HCT116 (cell line): ENCODE measurements at regions not wholly inside any gene's neighbourhood (a gene's known extent, or its start where the extent isn't known, plus 50 kb on each side); places are given as distances from the start of the nearest gene placed in this dataset.

Experiments
- ATAC-seq: fragments of 200-7000 bp; cut with Tn5 transposase; 2 replicates; pipeline ENCODE4 v1.9.1; 2020; ENCODE audit warnings: mild to moderate bottlenecking, moderate library complexity
- BruUV-seq: library from RNA; stranded (reverse); fragments of 400-500 nt; replicated peaks from 2 replicates; lab custom pipeline; 2021; lab: Mats Ljungman, UMichigan
- CTCF ChIA-PET: fragments of 300-600 bp; sonication (Branson Sonifier 250); formaldehyde crosslinking; loops from one replicate; lab custom pipeline; 2021; ENCODE audit warnings: antibody characterized with exemption; lab: Charles Lee
- POLR2A ChIA-PET: fragments of 300-600, 350-600 bp; sonication (Branson Sonifier 250); formaldehyde crosslinking; loops from one replicate; lab custom pipeline; 2021; ENCODE audit warnings: antibody characterized with exemption; lab: Charles Lee
- RAD21 ChIA-PET, 2 experiments: fragments of 300-600 bp; sonication (Branson Sonifier 250); formaldehyde crosslinking; loops; one replicate each; lab custom pipeline; 2023; ENCODE audit warnings: low total read pairs in 2 of 2; ENCODE audit not compliant: uncharacterized antibody in 2 of 2, unreplicated experiment in 2 of 2, low non-redundant PET in 1 of 2; lab: Charles Lee
- DNase-seq: peaks from one replicate; pipeline ENCODE4 v3.0.0-alpha.2; 2010; ENCODE audit warnings: low read depth, low spot score
- H2AFZ ChIP-seq: fragments of 200-600 bp; shearing (Covaris generic), sonication (generic); 2 replicates; pipeline ENCODE4 v1.6.1; 2017; ENCODE audit warnings: low read depth, mixed run types, mixed read lengths, antibody characterized with exemption, low read length; ENCODE audit not compliant: poor library complexity, severe bottlenecking
- H3K27ac ChIP-seq: 2 replicates; pipeline ENCODE4 v1.5.1; 2012; ENCODE audit warnings: low read depth, low read length
- H3K27me3 ChIP-seq: fragments of 200-600 bp; sonication (generic); 2 replicates; pipeline ENCODE4 v1.6.1; 2016; ENCODE audit warnings: mixed run types, low read length, mixed read lengths; ENCODE audit not compliant: insufficient read depth
- H3K36me3 ChIP-seq, 2 experiments: fragments of 200-500 bp in 1 of 2; fragments of 200-600 bp in 1 of 2; sonication (Bioruptor generic) in 1 of 2; sonication (generic) in 1 of 2; 2 replicates each; pipeline versions ENCODE4 v1.5.1 to v1.6.1; 2014 to 2016; ENCODE audit warnings: low read length in 2 of 2, inconsistent platforms in 1 of 2, mixed read lengths in 1 of 2, mixed run types in 1 of 2; ENCODE audit not compliant: insufficient read depth in 2 of 2, control insufficient read depth in 1 of 2
- H3K4me1 ChIP-seq, 2 experiments: fragments of 200-600 bp in 1 of 2; sonication (generic) in 1 of 2; 2 replicates each; pipeline versions ENCODE4 v1.5.1 to v1.6.1; 2012 to 2017; ENCODE audit warnings: low read length in 2 of 2, inconsistent platforms in 1 of 2, mild to moderate bottlenecking in 1 of 2, mixed read lengths in 1 of 2, mixed run types in 1 of 2, moderate library complexity in 1 of 2; ENCODE audit not compliant: insufficient read depth in 2 of 2, control insufficient read depth in 1 of 2
- H3K4me2 ChIP-seq: fragments of 200-600 bp; sonication (generic); 2 replicates; pipeline ENCODE4 v1.6.1; 2017; ENCODE audit warnings: mixed run types, low read length, mixed read lengths
- H3K4me3 ChIP-seq, 2 experiments: fragments of 200-600 bp in 1 of 2; sonication (generic) in 1 of 2; replicated peaks in 1 of 2; 2 replicates each; pipeline ENCODE4 v1.5.1; 2011 to 2016; ENCODE audit warnings: low read length in 2 of 2, control low read depth in 1 of 2, low read depth in 1 of 2, mild to moderate bottlenecking in 1 of 2, mixed read lengths in 1 of 2, mixed run types in 1 of 2
- H3K79me2 ChIP-seq: fragments of 200-600 bp; sonication (generic); 2 replicates; pipeline ENCODE4 v1.6.1; 2017; ENCODE audit warnings: mild to moderate bottlenecking, mixed run types, low read length, moderate library complexity, mixed read lengths; ENCODE audit not compliant: insufficient read depth
- H3K9ac ChIP-seq: fragments of 200-600 bp; sonication (generic); 2 replicates; pipeline ENCODE4 v1.6.1; 2016; ENCODE audit warnings: low read length, mixed read lengths
- H3K9me2 ChIP-seq: fragments of 200-600 bp; sonication (generic), shearing (Covaris generic); 2 replicates; pipeline ENCODE4 v1.6.1; 2017; ENCODE audit warnings: mixed run types, mild to moderate bottlenecking, moderate library complexity; ENCODE audit not compliant: insufficient read depth
- H3K9me3 ChIP-seq, 2 experiments: fragments of 200-500 bp in 1 of 2; fragments of 200-600 bp in 1 of 2; sonication (Bioruptor generic) in 1 of 2; sonication (generic) in 1 of 2; 2 replicates each; pipeline ENCODE4 v1.6.1; 2014 to 2017; ENCODE audit warnings: low read length in 2 of 2, mixed read lengths in 2 of 2, inconsistent platforms in 1 of 2, low read depth in 1 of 2, mild to moderate bottlenecking in 1 of 2, mixed run types in 1 of 2, moderate library complexity in 1 of 2; ENCODE audit not compliant: control insufficient read depth in 1 of 2, insufficient read depth in 1 of 2
- H4K20me1 ChIP-seq: fragments of 200-600 bp; sonication (generic), shearing (Covaris generic); 2 replicates; pipeline ENCODE4 v1.6.1; 2017; ENCODE audit warnings: mixed run types, mild to moderate bottlenecking, moderate library complexity; ENCODE audit not compliant: insufficient read depth
- CEBPB ChIP-seq: IDR thresholded peaks from 2 replicates; pipeline ENCODE4 v1.6.1; 2012; ENCODE audit warnings: low read depth
- EGR1 ChIP-seq: IDR thresholded peaks from 2 replicates; pipeline ENCODE4 v1.6.1; 2012; ENCODE audit warnings: low read depth
- ELF1 ChIP-seq: IDR thresholded peaks from 2 replicates; pipeline ENCODE4 v1.6.1; 2012; ENCODE audit warnings: low read depth, borderline replicate concordance
- FOSL1 ChIP-seq: IDR thresholded peaks from 2 replicates; pipeline ENCODE4 v1.6.1; 2012; ENCODE audit warnings: low read depth
- RAD21 ChIP-seq: IDR thresholded peaks from 2 replicates; pipeline ENCODE4 v1.6.1; 2012; ENCODE audit warnings: low read depth, mild to moderate bottlenecking
- SIN3A ChIP-seq: IDR thresholded peaks from 2 replicates; pipeline ENCODE4 v1.6.1; 2012; ENCODE audit warnings: low read depth
- SP1 ChIP-seq: IDR thresholded peaks from 2 replicates; pipeline ENCODE4 v1.6.1; 2012; ENCODE audit warnings: low read depth
- TCF7L2 ChIP-seq: IDR thresholded peaks from 2 replicates; pipeline ENCODE4 v1.7.0; 2011; ENCODE audit warnings: borderline replicate concordance, inconsistent platforms; ENCODE audit not compliant: insufficient read depth, insufficient read length; ENCODE audit errors: extremely low read depth
- YY1 ChIP-seq: IDR thresholded peaks from 2 replicates; pipeline ENCODE4 v1.6.1; 2011; ENCODE audit warnings: low read length, low read depth, moderate library complexity, mild to moderate bottlenecking; ENCODE audit not compliant: insufficient replicate concordance; ENCODE audit errors: extremely low read depth
- intact Hi-C: fragments of 100-400 bp; cut with micrococcal nuclease; formaldehyde crosslinking; loops from 2 replicates; pipeline ENCODE4 v1.10.0; 2022
- TF ChIP-seq, protein P1 (sequence below): IDR thresholded peaks from 2 replicates; pipeline ENCODE4 v1.6.1; 2011; ENCODE audit warnings: mild to moderate bottlenecking, low read length, moderate library complexity; ENCODE audit not compliant: insufficient replicate concordance; ENCODE audit errors: extremely low read depth
- TF ChIP-seq, protein P2 (sequence below): IDR thresholded peaks from 2 replicates; pipeline ENCODE4 v1.6.1; 2012
- TF ChIP-seq, protein P3 (sequence below), 3 experiments: fragments of 200-600 bp in 1 of 3; sonication (generic) in 1 of 3; IDR thresholded peaks in 2 of 3; conservative IDR thresholded peaks in 1 of 3; 2 replicates each; pipeline ENCODE4 v1.5.1; 2012 to 2017; ENCODE audit warnings: low read depth in 2 of 3, low read length in 2 of 3, antibody characterized with exemption in 1 of 3, borderline replicate concordance in 1 of 3, control low read depth in 1 of 3, mild to moderate bottlenecking in 1 of 3, mixed read lengths in 1 of 3, mixed run types in 1 of 3, moderate library complexity in 1 of 3; ENCODE audit not compliant: insufficient read depth in 1 of 3
- TF ChIP-seq, protein P4 (sequence below): IDR thresholded peaks from 2 replicates; pipeline ENCODE4 v1.6.1; 2012

DNA sequence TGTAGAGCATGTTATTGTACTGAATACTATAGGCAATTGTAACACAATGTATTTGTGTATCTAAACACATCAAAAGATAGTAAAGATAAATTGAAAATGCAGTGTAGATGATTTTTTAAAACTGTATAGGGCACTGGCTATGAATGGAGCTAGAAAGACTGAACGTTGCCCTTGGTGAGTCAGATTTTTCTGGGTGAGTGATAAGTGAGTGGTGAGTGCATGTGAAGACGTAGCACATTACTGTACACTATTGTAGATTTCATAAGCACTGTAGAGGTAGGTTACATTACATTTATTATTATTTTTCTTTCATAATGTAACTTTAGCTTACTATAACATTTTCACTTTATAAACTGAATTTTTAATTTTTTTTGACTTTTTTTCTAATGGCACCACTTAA lies 1491.6 kb downstream of the TECRL start:
- Histone ChIP-seq H3K9me3 (peaks cover 9 to 17% of the 10 kb centered on the region in 2 experiments; a peak in 3 of 4 replicates), H3K27ac (no peak overlapping the region), H3K9ac (no peak overlapping the region), H3K36me3 (no peaks in the 10 kb centered on the region), H3K9me2 (no peaks in the 10 kb centered on the region), H3K79me2 (no peaks in the 10 kb centered on the region), H3K4me3 (no peak overlapping the region), H2AFZ (no peak overlapping the region), H3K4me1 (no peaks in the 10 kb centered on the region), H4K20me1 (no peaks in the 10 kb centered on the region; the same call in 1 of the 2 replicates), H3K4me2 (no peak overlapping the region), H3K27me3 (no peaks in the 10 kb centered on the region)
- ChIA-PET RAD21 (no interaction called here), POLR2A (no interaction called here), CTCF (no interaction called here)
- intact Hi-C loops = no loop called here
- no TSS peak for BruUV-seq
- ATAC-seq (no peak), DNase-seq (no peak)
- TF ChIP-seq, protein P1, sequence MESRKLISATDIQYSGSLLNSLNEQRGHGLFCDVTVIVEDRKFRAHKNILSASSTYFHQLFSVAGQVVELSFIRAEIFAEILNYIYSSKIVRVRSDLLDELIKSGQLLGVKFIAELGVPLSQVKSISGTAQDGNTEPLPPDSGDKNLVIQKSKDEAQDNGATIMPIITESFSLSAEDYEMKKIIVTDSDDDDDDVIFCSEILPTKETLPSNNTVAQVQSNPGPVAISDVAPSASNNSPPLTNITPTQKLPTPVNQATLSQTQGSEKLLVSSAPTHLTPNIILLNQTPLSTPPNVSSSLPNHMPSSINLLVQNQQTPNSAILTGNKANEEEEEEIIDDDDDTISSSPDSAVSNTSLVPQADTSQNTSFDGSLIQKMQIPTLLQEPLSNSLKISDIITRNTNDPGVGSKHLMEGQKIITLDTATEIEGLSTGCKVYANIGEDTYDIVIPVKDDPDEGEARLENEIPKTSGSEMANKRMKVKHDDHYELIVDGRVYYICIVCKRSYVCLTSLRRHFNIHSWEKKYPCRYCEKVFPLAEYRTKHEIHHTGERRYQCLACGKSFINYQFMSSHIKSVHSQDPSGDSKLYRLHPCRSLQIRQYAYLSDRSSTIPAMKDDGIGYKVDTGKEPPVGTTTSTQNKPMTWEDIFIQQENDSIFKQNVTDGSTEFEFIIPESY = no peak
- no peak for TF ChIP-seq SP1
- no peak for TF ChIP-seq FOSL1
- TF ChIP-seq ELF1 = no peak
- TF ChIP-seq, protein P2, sequence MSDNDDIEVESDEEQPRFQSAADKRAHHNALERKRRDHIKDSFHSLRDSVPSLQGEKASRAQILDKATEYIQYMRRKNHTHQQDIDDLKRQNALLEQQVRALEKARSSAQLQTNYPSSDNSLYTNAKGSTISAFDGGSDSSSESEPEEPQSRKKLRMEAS = no peak
- TF ChIP-seq, protein P3, sequence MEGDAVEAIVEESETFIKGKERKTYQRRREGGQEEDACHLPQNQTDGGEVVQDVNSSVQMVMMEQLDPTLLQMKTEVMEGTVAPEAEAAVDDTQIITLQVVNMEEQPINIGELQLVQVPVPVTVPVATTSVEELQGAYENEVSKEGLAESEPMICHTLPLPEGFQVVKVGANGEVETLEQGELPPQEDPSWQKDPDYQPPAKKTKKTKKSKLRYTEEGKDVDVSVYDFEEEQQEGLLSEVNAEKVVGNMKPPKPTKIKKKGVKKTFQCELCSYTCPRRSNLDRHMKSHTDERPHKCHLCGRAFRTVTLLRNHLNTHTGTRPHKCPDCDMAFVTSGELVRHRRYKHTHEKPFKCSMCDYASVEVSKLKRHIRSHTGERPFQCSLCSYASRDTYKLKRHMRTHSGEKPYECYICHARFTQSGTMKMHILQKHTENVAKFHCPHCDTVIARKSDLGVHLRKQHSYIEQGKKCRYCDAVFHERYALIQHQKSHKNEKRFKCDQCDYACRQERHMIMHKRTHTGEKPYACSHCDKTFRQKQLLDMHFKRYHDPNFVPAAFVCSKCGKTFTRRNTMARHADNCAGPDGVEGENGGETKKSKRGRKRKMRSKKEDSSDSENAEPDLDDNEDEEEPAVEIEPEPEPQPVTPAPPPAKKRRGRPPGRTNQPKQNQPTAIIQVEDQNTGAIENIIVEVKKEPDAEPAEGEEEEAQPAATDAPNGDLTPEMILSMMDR (IDR thresholded peaks at IDR 0.05 in 2 of 3, conservative IDR thresholded peaks at IDR 0.05 in 1 of 3; ENCODE audit: borderline replicate concordance in 1 of 3, insufficient read depth in 1 of 3, low read depth in 2 of 3, low read length in 2 of 3) = no peak
- TF ChIP-seq RAD21 = no peak
- no peak for TF ChIP-seq SIN3A
- no peak for TF ChIP-seq TCF7L2
- TF ChIP-seq CEBPB = no peak
- TF ChIP-seq YY1 = no peak
- no peak for TF ChIP-seq EGR1
- TF ChIP-seq, protein P4, sequence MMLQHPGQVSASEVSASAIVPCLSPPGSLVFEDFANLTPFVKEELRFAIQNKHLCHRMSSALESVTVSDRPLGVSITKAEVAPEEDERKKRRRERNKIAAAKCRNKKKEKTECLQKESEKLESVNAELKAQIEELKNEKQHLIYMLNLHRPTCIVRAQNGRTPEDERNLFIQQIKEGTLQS = no peak
